ENCODE measurements at regions not wholly inside any gene's neighbourhood (a gene's known extent, or its start where the extent isn't known, plus 50 kb on each side); places are given as distances from the start of the nearest gene placed in this dataset.

DNA sequence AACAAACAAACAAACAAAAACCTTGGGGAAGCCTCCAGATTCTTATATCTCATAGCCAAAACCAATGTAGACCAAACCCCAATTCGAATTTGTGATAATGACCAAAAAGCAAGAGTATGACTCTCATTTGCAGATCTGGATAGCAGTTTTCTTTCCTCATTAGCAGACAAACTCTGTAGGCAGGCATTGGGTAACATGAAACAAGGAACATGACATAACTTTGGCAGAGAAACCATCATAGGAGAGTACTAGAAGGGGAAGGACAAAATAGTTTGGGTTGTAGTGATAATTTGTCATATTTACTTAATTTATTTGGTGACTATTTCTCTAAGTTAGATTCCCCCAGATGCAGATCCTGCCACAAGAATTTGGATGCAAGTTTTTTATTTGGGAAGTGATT is 187.8 kb downstream of the MID1IP1 start:
- DNase-seq (ENCODE audit: low read depth in 3 of 3): no peak

- DNase-seq (ENCODE audit: low read depth in 3 of 3): no peak
These were observed 190.6 kb downstream of the MID1IP1 start for GRCh38 chrX:38991656-38992440.

DNA sequence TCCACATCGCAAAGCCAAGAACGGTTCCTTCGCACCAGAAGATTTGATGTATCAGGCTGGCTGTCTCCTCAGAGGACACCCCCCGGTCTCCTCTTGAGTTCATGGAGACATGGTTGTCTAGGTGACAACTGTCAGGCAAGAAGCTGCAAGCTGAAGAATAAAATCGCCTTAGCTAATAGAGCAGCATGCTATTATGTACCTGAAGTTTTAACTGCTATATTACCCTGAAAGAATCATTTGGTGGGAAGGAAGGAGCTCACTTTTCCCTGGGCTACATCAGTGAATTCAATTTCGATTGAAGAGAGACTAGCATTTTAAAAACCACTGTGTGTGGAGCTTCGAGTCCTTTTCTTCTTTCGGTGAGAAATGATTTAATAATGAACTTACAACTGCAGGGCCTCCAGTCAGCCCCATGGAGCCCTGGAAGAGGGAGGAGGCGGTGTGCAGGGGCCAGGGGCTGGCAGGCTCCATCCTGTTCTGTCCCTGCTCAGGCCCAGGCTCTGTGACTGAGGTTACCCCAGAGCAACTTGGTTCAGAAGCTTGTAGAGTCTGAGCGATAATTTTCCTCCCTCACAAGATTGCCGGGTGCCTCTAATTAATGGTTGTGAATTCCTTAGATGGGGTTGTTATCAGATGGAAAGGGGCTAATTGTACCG is 191.3 kb downstream of the MID1IP1 start:
- no peak for DNase-seq (ENCODE audit: low read depth in 3 of 3)

- no peak for DNase-seq (ENCODE audit: low read depth in 3 of 3)
These were observed 192.2 kb downstream of the MID1IP1 start for GRCh38 chrX:38993500-38993899.

GRCh38 chrX:38999099-38999498 is 197.8 kb downstream of the MID1IP1 start:
- no peak for DNase-seq (ENCODE audit: low read depth in 3 of 3)

DNA sequence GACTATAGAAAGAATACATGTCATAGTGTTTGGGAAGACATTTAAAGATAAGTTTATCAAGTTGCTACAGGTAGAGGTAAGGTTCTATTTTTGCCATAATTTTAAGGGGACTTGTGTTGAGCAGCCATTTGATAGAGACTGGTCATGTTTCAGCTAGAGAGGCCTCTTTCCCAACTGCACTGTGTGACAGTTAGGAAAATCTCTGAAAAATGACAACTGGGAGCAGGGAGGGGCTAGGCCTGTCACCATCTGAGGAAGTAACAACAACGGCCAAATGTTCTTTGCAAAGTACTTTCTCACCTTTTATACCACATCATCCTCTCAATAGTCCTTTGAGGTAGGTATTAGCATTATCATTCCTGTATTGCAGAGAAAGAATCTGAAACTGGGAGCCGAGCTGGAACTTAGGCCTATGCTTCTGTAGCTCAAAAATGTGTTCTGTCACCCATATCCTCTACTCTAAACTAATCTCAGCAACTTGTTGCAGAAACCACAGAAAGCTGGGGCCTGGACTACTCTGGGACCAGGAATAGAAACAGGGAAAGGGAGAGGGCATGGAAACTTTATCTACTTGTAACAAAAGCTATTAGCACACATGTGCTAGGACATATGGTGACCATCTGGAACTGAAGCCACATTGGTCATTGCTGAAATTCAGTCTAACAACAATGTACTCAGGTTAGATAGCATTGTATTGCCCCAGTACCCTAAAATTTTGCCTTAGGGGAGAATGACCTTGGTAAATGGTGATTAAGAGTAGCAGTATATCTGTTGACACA is 198.9 kb downstream of the MID1IP1 start:
- DNase-seq (ENCODE audit: low read depth in 3 of 3): no peak

DNA sequence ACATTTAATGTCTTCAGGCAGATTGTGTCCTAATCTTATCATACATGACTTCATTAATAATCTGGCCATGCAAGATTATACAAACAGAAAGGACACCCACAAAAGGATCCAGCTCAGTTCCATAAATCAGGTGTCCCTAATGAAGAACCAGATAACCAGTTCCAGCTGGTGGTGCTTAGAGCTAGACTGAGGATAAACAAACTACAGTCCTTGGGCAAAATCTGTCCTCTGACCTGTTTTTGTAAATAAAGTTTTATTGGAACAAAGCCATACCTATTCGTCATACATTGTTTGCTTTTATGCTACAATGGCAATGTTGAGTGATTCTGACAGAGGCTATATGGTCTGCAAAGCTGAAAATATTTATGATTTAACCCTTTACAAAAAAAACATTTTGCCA is 199.5 kb downstream of the MID1IP1 start:
- DNase-seq (ENCODE audit: low read depth in 3 of 3): no peak

GRCh38 chrX:39002466-39002865 is 201.2 kb downstream of the MID1IP1 start:
- DNase-seq (ENCODE audit: low read depth in 3 of 3): no peak

GRCh38 chrX:39008549-39008948 is 207.3 kb downstream of the MID1IP1 start:
- DNase-seq (ENCODE audit: low read depth in 3 of 3): no peak

- DNase-seq (ENCODE audit: low read depth in 3 of 3): no peak
These were observed 210.4 kb downstream of the MID1IP1 start for GRCh38 chrX:39011454-39012221.

DNA sequence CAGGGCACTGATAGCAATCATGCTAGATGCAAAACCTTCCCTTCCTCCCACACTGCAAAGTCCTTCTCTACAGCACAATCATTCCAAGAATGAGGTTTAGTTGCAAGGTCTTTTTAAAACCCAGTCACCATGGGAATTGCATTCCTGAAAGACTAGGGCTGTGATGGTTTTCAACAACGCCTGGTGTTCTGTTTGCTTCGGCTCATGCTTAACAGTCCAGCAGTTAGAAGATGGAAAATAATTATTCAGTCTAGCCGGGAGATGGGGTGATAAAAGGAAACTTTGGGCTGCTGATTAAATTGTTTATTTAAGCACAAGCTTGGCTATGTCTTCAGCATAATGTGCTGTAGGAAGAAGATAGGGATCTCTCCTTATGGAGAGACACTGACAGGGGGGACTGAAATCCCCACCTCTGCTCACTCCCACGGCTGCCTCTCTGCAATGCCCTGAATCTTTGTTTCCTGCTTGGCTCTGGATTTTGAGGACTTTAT is 211.4 kb downstream of the MID1IP1 start:
- DNase-seq (ENCODE audit: low read depth in 3 of 3): no peak

DNA sequence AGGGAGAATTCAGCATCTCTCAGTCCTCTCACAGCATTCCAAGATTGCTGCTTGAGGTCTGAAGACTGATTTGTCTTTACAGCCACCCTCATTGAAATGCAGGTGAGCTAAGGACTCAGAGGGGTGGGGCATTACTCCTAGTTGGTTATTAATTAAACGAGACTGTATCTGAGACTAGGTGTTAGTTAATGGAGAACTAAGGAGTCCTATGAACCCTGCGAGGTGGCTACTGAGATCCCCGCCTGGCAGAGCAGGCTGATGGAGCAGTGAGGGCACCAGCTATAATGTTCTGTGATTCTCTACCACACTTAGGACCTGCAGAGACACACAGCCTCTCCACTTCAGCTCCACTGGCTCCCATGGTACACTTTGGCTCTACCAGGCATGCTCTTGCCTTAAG is 215.3 kb downstream of the MID1IP1 start:
- DNase-seq (ENCODE audit: low read depth in 3 of 3): no peak

GRCh38 chrX:39017077-39017476 is 215.8 kb downstream of the MID1IP1 start:
- DNase-seq (ENCODE audit: low read depth in 3 of 3): no peak

DNA sequence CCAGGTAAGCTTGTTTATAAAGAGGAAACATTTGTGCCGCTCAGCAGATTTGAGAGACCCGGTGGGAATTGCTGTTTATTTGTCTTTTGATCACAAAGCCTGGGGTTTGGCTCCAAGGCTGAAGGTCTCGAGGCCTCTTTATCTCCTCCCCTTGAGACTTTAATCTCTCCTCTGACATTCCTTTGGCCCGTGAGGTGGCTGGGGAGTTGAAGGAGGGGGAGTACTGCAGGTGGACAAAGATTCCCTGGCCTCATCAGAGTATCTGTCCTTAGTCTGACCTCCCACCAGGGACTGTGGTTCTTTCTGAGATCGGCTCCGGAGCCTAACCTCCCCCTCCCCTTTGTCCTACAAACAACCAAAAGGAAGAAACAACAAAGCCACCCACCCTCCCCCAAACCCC is 216.5 kb downstream of the MID1IP1 start:
- DNase-seq (ENCODE audit: low read depth in 3 of 3): no peak

DNA sequence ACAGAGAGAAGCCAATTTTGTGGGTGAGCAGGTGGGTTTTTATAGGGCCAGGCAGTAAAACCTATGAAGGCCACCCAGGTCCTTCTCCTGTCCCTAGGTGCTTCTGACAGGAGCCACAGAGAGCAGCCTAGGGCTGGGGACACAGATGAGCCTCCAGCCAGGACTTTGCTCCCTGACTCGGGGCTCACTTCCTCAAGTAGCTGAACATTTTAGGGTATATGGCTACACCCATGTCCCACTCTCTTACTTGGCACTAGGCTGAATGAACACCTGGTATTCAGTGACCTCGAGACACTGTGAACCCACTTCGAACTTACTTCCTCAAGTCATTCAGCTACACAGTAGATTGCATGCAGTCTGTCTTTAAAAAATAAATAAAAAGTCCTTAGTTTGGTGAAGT is 217.3 kb downstream of the MID1IP1 start:
- DNase-seq (ENCODE audit: low read depth in 3 of 3): no peak

- no peak for DNase-seq (ENCODE audit: low read depth in 3 of 3)
These were observed 217.8 kb downstream of the MID1IP1 start for GRCh38 chrX:39019056-39019455.

GRCh38 chrX:39020051-39020669 is 218.9 kb downstream of the MID1IP1 start:
- DNase-seq (ENCODE audit: low read depth in 3 of 3): no peak

- DNase-seq (ENCODE audit: low read depth in 3 of 3): no peak
These were observed 220.8 kb downstream of the MID1IP1 start for GRCh38 chrX:39022106-39022505.

GRCh38 chrX:39029221-39029620 is 228.0 kb downstream of the MID1IP1 start:
- no peak for DNase-seq (ENCODE audit: low read depth in 3 of 3)

DNA sequence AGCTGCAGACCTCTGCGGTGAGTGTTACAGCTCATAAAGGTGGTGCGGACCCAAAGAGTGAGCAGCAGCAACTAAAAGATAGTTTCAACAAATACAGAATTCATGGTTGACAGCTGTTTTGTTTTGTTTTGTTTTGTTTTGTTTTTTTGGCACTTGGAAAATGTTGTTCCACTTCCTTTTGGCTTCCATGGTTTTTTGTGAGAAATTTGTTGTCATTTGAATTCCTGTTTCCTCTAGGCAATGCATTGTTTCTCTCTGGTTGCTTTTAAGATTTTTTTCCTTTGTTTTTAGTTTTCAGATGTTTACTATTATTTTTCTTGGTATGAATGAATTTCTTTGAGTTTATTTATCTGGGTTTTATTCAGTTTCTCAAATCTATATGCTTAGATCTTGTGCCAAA is 229.4 kb downstream of the MID1IP1 start:
- DNase-seq (ENCODE audit: low read depth in 3 of 3): no peak

- no peak for DNase-seq (ENCODE audit: low read depth in 3 of 3)
These were observed 238.6 kb downstream of the MID1IP1 start for GRCh38 chrX:39039890-39040289.
